ENCODE measurements at regions not wholly inside any gene's neighbourhood (a gene's known extent, or its start where the extent isn't known, plus 50 kb on each side); places are given as distances from the start of the nearest gene placed in this dataset.

DNA sequence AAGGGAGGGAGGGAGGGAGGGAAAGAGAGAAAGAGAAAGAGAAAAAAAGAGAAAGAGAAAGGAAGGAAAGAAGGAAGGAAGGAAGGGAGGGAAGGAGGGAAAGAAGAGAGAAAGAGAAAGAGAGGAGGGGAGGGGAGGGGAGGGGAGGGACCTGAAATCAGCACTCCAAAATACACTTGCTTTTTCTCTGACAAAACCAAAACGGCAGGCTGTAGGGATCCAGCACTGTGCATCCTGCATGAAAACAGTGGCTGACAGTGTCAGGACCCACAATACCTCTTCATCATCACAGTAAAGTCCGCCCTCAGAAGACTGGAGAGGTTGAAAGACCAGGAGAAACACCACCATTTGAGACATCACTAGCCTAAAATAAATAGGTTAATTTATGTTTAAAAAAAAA is 156.0 kb upstream of the SOD1 start:
- ATAC-seq = no peak
- TF ChIP-seq ZFP30 (CRISPR knock-in tag; IDR thresholded peaks at IDR 0.05) (no peak), ISL1 (CRISPR knock-in tag; IDR thresholded peaks at IDR 0.05) (no peak), ZC3H10 (CRISPR knock-in tag; IDR thresholded peaks at IDR 0.05) (no peak), ARNTL (CRISPR knock-in tag; IDR thresholded peaks at IDR 0.05; ENCODE audit: borderline replicate concordance, low read depth) (no peak), PPARA (CRISPR knock-in tag; IDR thresholded peaks at IDR 0.05; ENCODE audit: borderline replicate concordance) (no peak), SNAI2 (CRISPR knock-in tag; IDR thresholded peaks at IDR 0.05) (no peak), ZNF70 (CRISPR knock-in tag; IDR thresholded peaks at IDR 0.05) (no peak), GLIS3 (CRISPR knock-in tag; IDR thresholded peaks at IDR 0.05) (no peak), ZNF565 (CRISPR knock-in tag; conservative IDR thresholded peaks at IDR 0.05; ENCODE audit: low read depth) (no peak), TOX (CRISPR knock-in tag; IDR thresholded peaks at IDR 0.05; ENCODE audit: borderline replicate concordance) (no peak), CSDC2 (CRISPR knock-in tag; IDR thresholded peaks at IDR 0.05) (no peak), TCF4 (CRISPR knock-in tag; IDR thresholded peaks at IDR 0.05; ENCODE audit: borderline replicate concordance) (no peak), ESRRG (CRISPR knock-in tag; IDR thresholded peaks at IDR 0.05) (no peak)
- TF ChIP-seq, protein P1, sequence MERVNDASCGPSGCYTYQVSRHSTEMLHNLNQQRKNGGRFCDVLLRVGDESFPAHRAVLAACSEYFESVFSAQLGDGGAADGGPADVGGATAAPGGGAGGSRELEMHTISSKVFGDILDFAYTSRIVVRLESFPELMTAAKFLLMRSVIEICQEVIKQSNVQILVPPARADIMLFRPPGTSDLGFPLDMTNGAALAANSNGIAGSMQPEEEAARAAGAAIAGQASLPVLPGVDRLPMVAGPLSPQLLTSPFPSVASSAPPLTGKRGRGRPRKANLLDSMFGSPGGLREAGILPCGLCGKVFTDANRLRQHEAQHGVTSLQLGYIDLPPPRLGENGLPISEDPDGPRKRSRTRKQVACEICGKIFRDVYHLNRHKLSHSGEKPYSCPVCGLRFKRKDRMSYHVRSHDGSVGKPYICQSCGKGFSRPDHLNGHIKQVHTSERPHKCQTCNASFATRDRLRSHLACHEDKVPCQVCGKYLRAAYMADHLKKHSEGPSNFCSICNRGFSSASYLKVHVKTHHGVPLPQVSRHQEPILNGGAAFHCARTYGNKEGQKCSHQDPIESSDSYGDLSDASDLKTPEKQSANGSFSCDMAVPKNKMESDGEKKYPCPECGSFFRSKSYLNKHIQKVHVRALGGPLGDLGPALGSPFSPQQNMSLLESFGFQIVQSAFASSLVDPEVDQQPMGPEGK (CRISPR knock-in tag; IDR thresholded peaks at IDR 0.05; ENCODE audit: borderline replicate concordance) = no peak
- TF ChIP-seq, protein P2, sequence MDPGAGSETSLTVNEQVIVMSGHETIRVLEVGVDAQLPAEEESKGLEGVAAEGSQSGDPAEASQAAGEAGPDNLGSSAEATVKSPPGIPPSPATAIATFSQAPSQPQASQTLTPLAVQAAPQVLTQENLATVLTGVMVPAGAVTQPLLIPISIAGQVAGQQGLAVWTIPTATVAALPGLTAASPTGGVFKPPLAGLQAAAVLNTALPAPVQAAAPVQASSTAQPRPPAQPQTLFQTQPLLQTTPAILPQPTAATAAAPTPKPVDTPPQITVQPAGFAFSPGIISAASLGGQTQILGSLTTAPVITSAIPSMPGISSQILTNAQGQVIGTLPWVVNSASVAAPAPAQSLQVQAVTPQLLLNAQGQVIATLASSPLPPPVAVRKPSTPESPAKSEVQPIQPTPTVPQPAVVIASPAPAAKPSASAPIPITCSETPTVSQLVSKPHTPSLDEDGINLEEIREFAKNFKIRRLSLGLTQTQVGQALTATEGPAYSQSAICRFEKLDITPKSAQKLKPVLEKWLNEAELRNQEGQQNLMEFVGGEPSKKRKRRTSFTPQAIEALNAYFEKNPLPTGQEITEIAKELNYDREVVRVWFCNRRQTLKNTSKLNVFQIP (CRISPR knock-in tag; IDR thresholded peaks at IDR 0.05; ENCODE audit: borderline replicate concordance, low read depth) = no peak
- TF ChIP-seq, protein P3, sequence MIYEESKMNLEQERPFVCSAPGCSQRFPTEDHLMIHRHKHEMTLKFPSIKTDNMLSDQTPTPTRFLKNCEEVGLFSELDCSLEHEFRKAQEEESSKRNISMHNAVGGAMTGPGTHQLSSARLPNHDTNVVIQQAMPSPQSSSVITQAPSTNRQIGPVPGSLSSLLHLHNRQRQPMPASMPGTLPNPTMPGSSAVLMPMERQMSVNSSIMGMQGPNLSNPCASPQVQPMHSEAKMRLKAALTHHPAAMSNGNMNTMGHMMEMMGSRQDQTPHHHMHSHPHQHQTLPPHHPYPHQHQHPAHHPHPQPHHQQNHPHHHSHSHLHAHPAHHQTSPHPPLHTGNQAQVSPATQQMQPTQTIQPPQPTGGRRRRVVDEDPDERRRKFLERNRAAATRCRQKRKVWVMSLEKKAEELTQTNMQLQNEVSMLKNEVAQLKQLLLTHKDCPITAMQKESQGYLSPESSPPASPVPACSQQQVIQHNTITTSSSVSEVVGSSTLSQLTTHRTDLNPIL (CRISPR knock-in tag; IDR thresholded peaks at IDR 0.05; ENCODE audit: low read depth) = no peak
- TF ChIP-seq, protein P4, sequence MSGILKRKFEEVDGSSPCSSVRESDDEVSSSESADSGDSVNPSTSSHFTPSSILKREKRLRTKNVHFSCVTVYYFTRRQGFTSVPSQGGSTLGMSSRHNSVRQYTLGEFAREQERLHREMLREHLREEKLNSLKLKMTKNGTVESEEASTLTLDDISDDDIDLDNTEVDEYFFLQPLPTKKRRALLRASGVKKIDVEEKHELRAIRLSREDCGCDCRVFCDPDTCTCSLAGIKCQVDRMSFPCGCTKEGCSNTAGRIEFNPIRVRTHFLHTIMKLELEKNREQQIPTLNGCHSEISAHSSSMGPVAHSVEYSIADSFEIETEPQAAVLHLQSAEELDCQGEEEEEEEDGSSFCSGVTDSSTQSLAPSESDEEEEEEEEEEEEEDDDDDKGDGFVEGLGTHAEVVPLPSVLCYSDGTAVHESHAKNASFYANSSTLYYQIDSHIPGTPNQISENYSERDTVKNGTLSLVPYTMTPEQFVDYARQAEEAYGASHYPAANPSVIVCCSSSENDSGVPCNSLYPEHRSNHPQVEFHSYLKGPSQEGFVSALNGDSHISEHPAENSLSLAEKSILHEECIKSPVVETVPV (CRISPR knock-in tag; IDR thresholded peaks at IDR 0.05) = no peak
- TF ChIP-seq, protein P5, sequence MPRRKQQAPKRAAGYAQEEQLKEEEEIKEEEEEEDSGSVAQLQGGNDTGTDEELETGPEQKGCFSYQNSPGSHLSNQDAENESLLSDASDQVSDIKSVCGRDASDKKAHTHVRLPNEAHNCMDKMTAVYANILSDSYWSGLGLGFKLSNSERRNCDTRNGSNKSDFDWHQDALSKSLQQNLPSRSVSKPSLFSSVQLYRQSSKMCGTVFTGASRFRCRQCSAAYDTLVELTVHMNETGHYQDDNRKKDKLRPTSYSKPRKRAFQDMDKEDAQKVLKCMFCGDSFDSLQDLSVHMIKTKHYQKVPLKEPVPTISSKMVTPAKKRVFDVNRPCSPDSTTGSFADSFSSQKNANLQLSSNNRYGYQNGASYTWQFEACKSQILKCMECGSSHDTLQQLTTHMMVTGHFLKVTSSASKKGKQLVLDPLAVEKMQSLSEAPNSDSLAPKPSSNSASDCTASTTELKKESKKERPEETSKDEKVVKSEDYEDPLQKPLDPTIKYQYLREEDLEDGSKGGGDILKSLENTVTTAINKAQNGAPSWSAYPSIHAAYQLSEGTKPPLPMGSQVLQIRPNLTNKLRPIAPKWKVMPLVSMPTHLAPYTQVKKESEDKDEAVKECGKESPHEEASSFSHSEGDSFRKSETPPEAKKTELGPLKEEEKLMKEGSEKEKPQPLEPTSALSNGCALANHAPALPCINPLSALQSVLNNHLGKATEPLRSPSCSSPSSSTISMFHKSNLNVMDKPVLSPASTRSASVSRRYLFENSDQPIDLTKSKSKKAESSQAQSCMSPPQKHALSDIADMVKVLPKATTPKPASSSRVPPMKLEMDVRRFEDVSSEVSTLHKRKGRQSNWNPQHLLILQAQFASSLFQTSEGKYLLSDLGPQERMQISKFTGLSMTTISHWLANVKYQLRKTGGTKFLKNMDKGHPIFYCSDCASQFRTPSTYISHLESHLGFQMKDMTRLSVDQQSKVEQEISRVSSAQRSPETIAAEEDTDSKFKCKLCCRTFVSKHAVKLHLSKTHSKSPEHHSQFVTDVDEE (CRISPR knock-in tag; IDR thresholded peaks at IDR 0.05) = no peak

DNA sequence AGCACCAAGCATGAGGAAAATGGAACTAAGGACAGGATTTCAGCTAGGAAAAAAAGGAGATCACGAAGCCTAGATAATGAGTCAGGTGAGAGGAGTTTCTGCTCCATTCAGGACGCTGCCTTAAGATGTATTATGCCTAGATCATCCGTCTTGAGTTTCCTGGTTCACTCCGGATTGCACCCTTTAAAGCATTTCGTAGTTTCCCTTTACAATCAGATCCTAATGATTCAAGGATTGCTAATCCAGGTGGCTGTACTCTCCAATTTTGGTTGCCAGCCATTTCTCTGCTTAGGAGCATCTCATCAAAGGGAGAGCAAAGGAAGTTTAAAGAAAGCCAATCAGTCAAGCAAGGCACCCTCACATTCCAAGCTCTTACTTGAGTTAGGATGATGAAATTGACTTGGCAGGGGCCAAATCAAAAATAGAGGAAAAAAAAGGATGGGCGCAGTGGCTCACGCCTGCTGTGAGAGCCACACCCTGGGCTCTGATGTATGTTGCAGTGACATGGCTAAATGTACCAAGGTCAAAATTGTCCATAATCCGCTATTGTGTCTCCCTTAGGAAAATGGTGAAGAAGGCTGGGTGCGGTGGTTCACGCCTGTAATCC is 156.9 kb upstream of the SOD1 start:
- no peak for ATAC-seq
- TF ChIP-seq ZNF70 (CRISPR knock-in tag; IDR thresholded peaks at IDR 0.05) (no peak), RARB (CRISPR knock-in tag; IDR thresholded peaks at IDR 0.05) (no peak), ZFP30 (CRISPR knock-in tag; IDR thresholded peaks at IDR 0.05) (no peak), ESRRG (CRISPR knock-in tag; IDR thresholded peaks at IDR 0.05) (no peak), BACH2 (CRISPR knock-in tag; IDR thresholded peaks at IDR 0.05; ENCODE audit: borderline replicate concordance) (no peak), CSDC2 (CRISPR knock-in tag; IDR thresholded peaks at IDR 0.05) (no peak), TCF4 (CRISPR knock-in tag; IDR thresholded peaks at IDR 0.05; ENCODE audit: borderline replicate concordance) (no peak), ISL1 (CRISPR knock-in tag; IDR thresholded peaks at IDR 0.05) (no peak), ZC3H10 (CRISPR knock-in tag; IDR thresholded peaks at IDR 0.05) (no peak), ZNF565 (CRISPR knock-in tag; conservative IDR thresholded peaks at IDR 0.05; ENCODE audit: low read depth) (no peak), GLIS3 (CRISPR knock-in tag; IDR thresholded peaks at IDR 0.05) (no peak), ARNTL (CRISPR knock-in tag; IDR thresholded peaks at IDR 0.05; ENCODE audit: borderline replicate concordance, low read depth) (no peak), ZNF8 (CRISPR knock-in tag; IDR thresholded peaks at IDR 0.05) (no peak), ZFP3 (CRISPR knock-in tag; IDR thresholded peaks at IDR 0.05) (no peak), PPARA (CRISPR knock-in tag; IDR thresholded peaks at IDR 0.05; ENCODE audit: borderline replicate concordance) (no peak)
- TF ChIP-seq, protein P1 (CRISPR knock-in tag; IDR thresholded peaks at IDR 0.05; ENCODE audit: borderline replicate concordance) = no peak
- TF ChIP-seq, protein P5 (CRISPR knock-in tag; IDR thresholded peaks at IDR 0.05) = no peak
- TF ChIP-seq, protein P2 (CRISPR knock-in tag; IDR thresholded peaks at IDR 0.05; ENCODE audit: borderline replicate concordance, low read depth) = no peak

Measured in SK-N-SH treated with all-trans-retinoic acid at 6 μM for 48 hours (cell line).